Liver (tissue), 8 donors: ENCODE measurements at regions not wholly inside any gene's neighbourhood (a gene's known extent, or its start where the extent isn't known, plus 50 kb on each side); places are given as distances from the start of the nearest gene placed in this dataset.
"Not testable (repeated sequence)": the region's sequence is repeated elsewhere in the genome, so short reads cannot be mapped to it uniquely, and the experiment has no call there.

Experiments
- DNase-seq: peaks from one replicate; pipeline ENCODE4 v3.0.0-alpha.2; 2017; ENCODE audit warnings: low spot score
- H3K27ac ChIP-seq, 2 donors: one replicate each; pipeline ENCODE4 v1.7.0; 2013; ENCODE audit warnings: inconsistent platforms in 2 of 2, low read length in 2 of 2, control low read depth in 1 of 2, low read depth in 1 of 2, mild to moderate bottlenecking in 1 of 2
- H3K27me3 ChIP-seq, 4 donors: one replicate each; pipeline versions ENCODE4 v1.6.1 to v1.7.0; 2013; ENCODE audit warnings: low read length in 3 of 4, inconsistent platforms in 1 of 4, mild to moderate bottlenecking in 1 of 4, moderate library complexity in 1 of 4; ENCODE audit not compliant: control insufficient read depth in 4 of 4, insufficient read depth in 4 of 4
- H3K36me3 ChIP-seq, 4 donors: one replicate each; pipeline versions ENCODE4 v1.6.1 to v1.7.0; 2013; ENCODE audit warnings: low read length in 3 of 4, mild to moderate bottlenecking in 3 of 4, low read depth in 1 of 4, moderate library complexity in 1 of 4; ENCODE audit not compliant: control insufficient read depth in 4 of 4, insufficient read depth in 3 of 4
- H3K4me1 ChIP-seq, 4 donors: one replicate each; pipeline versions ENCODE4 v1.6.1 to v1.7.0; 2013; ENCODE audit warnings: low read length in 3 of 4, mild to moderate bottlenecking in 3 of 4, moderate library complexity in 1 of 4; ENCODE audit not compliant: control insufficient read depth in 4 of 4, insufficient read depth in 4 of 4
- H3K4me3 ChIP-seq, 3 donors: one replicate each; pipeline versions ENCODE4 v1.6.1 to v1.7.0; 2013; ENCODE audit warnings: low read length in 3 of 3, control low read depth in 1 of 3, low read depth in 1 of 3, mild to moderate bottlenecking in 1 of 3
- H3K9ac ChIP-seq, 2 donors: one replicate each; pipeline ENCODE4 v1.7.0; 2013; ENCODE audit warnings: low read length in 2 of 2, mild to moderate bottlenecking in 2 of 2, moderate library complexity in 2 of 2, control low read depth in 1 of 2, low read depth in 1 of 2
- H3K9me3 ChIP-seq, 4 donors: one replicate each; pipeline versions ENCODE4 v1.6.1 to v1.7.0; 2013; ENCODE audit warnings: low read length in 3 of 4; ENCODE audit not compliant: control insufficient read depth in 4 of 4
- CTCF ChIP-seq: fragments of 150-350 bp; IDR thresholded peaks from 2 replicates; pipeline ENCODE4 v1.5.1; 2017; ENCODE audit warnings: improper control_type of control experiment, low read depth, low read length; ENCODE audit not compliant: missing input control
- EGR1 ChIP-seq, 2 donors: IDR thresholded peaks; 2 replicates each; pipeline ENCODE4 v1.6.1; 2016 to 2018; ENCODE audit warnings: antibody characterized with exemption in 2 of 2, low read depth in 2 of 2
- FOXA1 ChIP-seq: IDR thresholded peaks from 2 replicates; pipeline ENCODE4 v1.6.1; 2016; ENCODE audit warnings: antibody characterized with exemption
- FOXA2 ChIP-seq: IDR thresholded peaks from 2 replicates; pipeline ENCODE4 v1.6.1; 2016; ENCODE audit warnings: antibody characterized with exemption
- GABPA ChIP-seq, 2 donors: IDR thresholded peaks in 1 of 2; conservative IDR thresholded peaks in 1 of 2; 2 replicates each; pipeline ENCODE4 v1.6.1; 2016; ENCODE audit warnings: antibody characterized with exemption in 2 of 2, mild to moderate bottlenecking in 1 of 2, moderate library complexity in 1 of 2
- HNF4G ChIP-seq: IDR thresholded peaks from 2 replicates; pipeline ENCODE4 v1.6.1; 2016; ENCODE audit warnings: antibody characterized with exemption
- RAD21 ChIP-seq, 2 donors: IDR thresholded peaks; 2 replicates each; pipeline ENCODE4 v1.6.1; 2016; ENCODE audit warnings: antibody characterized with exemption in 2 of 2, mild to moderate bottlenecking in 2 of 2
- REST ChIP-seq: IDR thresholded peaks from 2 replicates; pipeline ENCODE4 v1.6.1; 2016; ENCODE audit warnings: antibody characterized with exemption, mild to moderate bottlenecking
- RXRA ChIP-seq, 2 donors: IDR thresholded peaks; 2 replicates each; pipeline ENCODE4 v1.6.1; 2017 to 2018; ENCODE audit warnings: antibody characterized with exemption in 2 of 2, mild to moderate bottlenecking in 1 of 2
- SP1 ChIP-seq: IDR thresholded peaks from 2 replicates; pipeline ENCODE4 v1.6.1; 2018; ENCODE audit warnings: antibody characterized with exemption, mild to moderate bottlenecking
- ZBTB33 ChIP-seq: IDR thresholded peaks from 2 replicates; pipeline ENCODE4 v1.6.1; 2016; ENCODE audit warnings: antibody characterized with exemption
- WGBS: extraction: QIAGEN DNeasy Blood & Tissue Kit; methylation state at CpG from one replicate; pipeline ENCODE4 v1.1.7; 2013; 5-methylcytosine and 5-hydroxymethylcytosine counted together
- donor health status: healthy.
- donor health status: healthy.
- donor health status: healthy.
- donor health status: healthy.
- donor health status: healthy.

- TF ChIP-seq RAD21 (IDR thresholded peaks at IDR 0.05) (no peak), GABPA (IDR thresholded peaks at IDR 0.05 in 1 of 2, conservative IDR thresholded peaks at IDR 0.05 in 1 of 2) (no peak), CTCF (no peak), EGR1 (IDR thresholded peaks at IDR 0.05; ENCODE audit: low read depth in 2 of 2) (no peak), FOXA1 (no peak), FOXA2 (no peak), RXRA (IDR thresholded peaks at IDR 0.05) (no peak), SP1 (no peak), ZBTB33 (no peak)
- H3K9ac ChIP-seq, result no peak overlapping the region
- H3K27me3 ChIP-seq, result no peaks in the 10 kb centered on the region
- peaks cover 5 to 20% (median 15%) of the 10 kb centered on the region in 4 donors for H3K4me1 ChIP-seq
- no peak overlapping the region for H3K4me3 ChIP-seq
- no peaks in the 10 kb centered on the region for H3K36me3 ChIP-seq
- DNase-seq, result no peak
- WGBS, result 59% methylated on average over 5 of the region's 5 CpGs
- no peaks in the 10 kb centered on the region for H3K9me3 ChIP-seq
- H3K27ac ChIP-seq, result no peak overlapping the region
Measured at GRCh38 chr1:157311730-157312081, 173.5 kb upstream of the ETV3 start.

- DNase-seq, H3K27ac ChIP-seq, H3K4me3 ChIP-seq, H3K27me3 ChIP-seq, H3K9me3 ChIP-seq, H3K36me3 ChIP-seq, H3K9ac ChIP-seq: not testable (repeated sequence)
- 66% methylated on average over 6 of the region's 6 CpGs for WGBS
- peak; percentile 20 for TF ChIP-seq CTCF
- TF ChIP-seq RAD21 (IDR thresholded peaks at IDR 0.05), result peak; percentile 41 to 49
- peaks cover 5 to 20% (median 15%) of the 10 kb centered on the region in 4 donors for H3K4me1 ChIP-seq
Measured at GRCh38 chr1:157310805-157311729, 172.9 kb upstream of the ETV3 start.

- Histone ChIP-seq H3K27me3 (no peaks in the 10 kb centered on the region), H3K9me3 (no peaks in the 10 kb centered on the region), H3K4me1 (peaks cover 5 to 20% (median 15%) of the 10 kb centered on the region in 4 donors), H3K36me3 (no peaks in the 10 kb centered on the region), H3K27ac (no peak overlapping the region), H3K4me3 (no peak overlapping the region), H3K9ac (no peak overlapping the region)
- WGBS, result 84% methylated on average over 5 of the region's 5 CpGs
- no peak for DNase-seq
- TF ChIP-seq GABPA (IDR thresholded peaks at IDR 0.05 in 1 of 2, conservative IDR thresholded peaks at IDR 0.05 in 1 of 2), result no peak
- no peak for TF ChIP-seq HNF4G
- no peak for TF ChIP-seq REST
- no peak for TF ChIP-seq FOXA2
Measured at GRCh38 chr1:157310401-157310800, 172.2 kb upstream of the ETV3 start.
